K562 (cell line): ENCODE measurements at regions not wholly inside any gene's neighbourhood (a gene's known extent, or its start where the extent isn't known, plus 50 kb on each side); places are given as distances from the start of the nearest gene placed in this dataset.

ENCODE experiments used
- ATAC-seq: fragments of 200-7000 bp; cut with Tn5 transposase; 3 replicates; pipeline ENCODE4 v1.9.1; 2020; ENCODE audit warnings: moderate library complexity
- BruUV-seq: library from RNA; stranded (reverse); fragments of 400-500 nt; replicated peaks from 2 replicates; lab custom pipeline; 2021; lab: Mats Ljungman, UMichigan
- CTCF ChIA-PET: fragments of 300-600 bp; formaldehyde crosslinking; extraction: SDS; loops from one replicate; lab custom pipeline; 2021; ENCODE audit warnings: low intra/inter-chr PET ratio; lab: Yijun Ruan, JAX
- POLR2A ChIA-PET: fragments of 300-600, 350-650 bp; sonication (Branson Sonifier 250); formaldehyde crosslinking; extraction: SDS; loops from one replicate; lab custom pipeline; 2021; ENCODE audit warnings: antibody characterized with exemption, inconsistent platforms; lab: Yijun Ruan, JAX
- DNase-seq, 4 experiments: peaks; one replicate each; pipeline versions ENCODE4 v3.0.0 to v3.0.0-alpha.2; 2011 to 2018; ENCODE audit warnings: low spot score in 3 of 4, mixed read lengths in 3 of 4; ENCODE audit errors: extremely low read depth in 1 of 4
- FAIRE-seq: peaks from 2 replicates; lab custom pipeline; 2011; peaks lifted over from hg19 to GRCh38; lab: Jason Lieb, UNC
- H2AFZ ChIP-seq: 2 replicates; pipeline ENCODE4 v1.6.0; 2011; ENCODE audit warnings: low read depth, low read length, control low read depth, inconsistent platforms
- H3K27ac ChIP-seq: fragments of 200-600 bp; 3 replicates; pipeline ENCODE4 v1.8.0; 2011; ENCODE audit warnings: low read depth, mild to moderate bottlenecking, control low read depth, inconsistent platforms, low read length, moderate library complexity, mixed read lengths; ENCODE audit errors: extremely low read depth
- H3K27me3 ChIP-seq, 2 experiments: fragments of 300-600 bp in 1 of 2; 2 replicates in 1 of 2; 3 replicates in 1 of 2; pipeline versions ENCODE4 v1.6.0 to v1.8.0; 2011; ENCODE audit warnings: inconsistent platforms in 2 of 2, low read length in 2 of 2, mild to moderate bottlenecking in 1 of 2, mixed read lengths in 1 of 2, moderate library complexity in 1 of 2; ENCODE audit not compliant: control insufficient read depth in 2 of 2, insufficient read depth in 2 of 2
- H3K36me3 ChIP-seq: fragments of 300-600 bp; 3 replicates; pipeline ENCODE4 v1.8.0; 2011; ENCODE audit warnings: mild to moderate bottlenecking, low read length, inconsistent platforms; ENCODE audit not compliant: control insufficient read depth, insufficient read depth
- H3K4me1 ChIP-seq, 2 experiments: fragments of 200-600 bp in 1 of 2; replicated peaks in 1 of 2; 2 replicates in 1 of 2; 3 replicates in 1 of 2; pipeline versions ENCODE4 v1.5.1 to v1.8.0; 2011; ENCODE audit warnings: inconsistent platforms in 2 of 2, low read length in 2 of 2, mild to moderate bottlenecking in 1 of 2, mixed read lengths in 1 of 2, moderate library complexity in 1 of 2; ENCODE audit not compliant: control insufficient read depth in 2 of 2, insufficient read depth in 2 of 2
- H3K4me2 ChIP-seq: 2 replicates; pipeline ENCODE4 v1.6.1; 2011; ENCODE audit warnings: low read length, control low read depth, inconsistent platforms, mixed read lengths; ENCODE audit not compliant: insufficient read depth
- H3K4me3 ChIP-seq: fragments of 200-600 bp; sonication (generic), shearing (Covaris generic); 2 replicates; pipeline ENCODE4 v1.5.1; 2016; ENCODE audit warnings: control low read depth, inconsistent platforms
- H3K79me2 ChIP-seq: fragments of 200-600 bp; 3 replicates; pipeline ENCODE4 v1.8.0; 2011; ENCODE audit warnings: low read length, inconsistent platforms; ENCODE audit not compliant: control insufficient read depth, insufficient read depth
- H3K9ac ChIP-seq, 2 experiments: 2 replicates each; pipeline versions ENCODE4 v1.6.0 to v1.6.1; 2011; ENCODE audit warnings: low read depth in 2 of 2, low read length in 2 of 2, control low read depth in 1 of 2, inconsistent platforms in 1 of 2, mild to moderate bottlenecking in 1 of 2, mixed read lengths in 1 of 2; ENCODE audit not compliant: insufficient read depth in 1 of 2
- H3K9me1 ChIP-seq: one replicate; pipeline ENCODE4 v1.6.0; 2011; ENCODE audit warnings: inconsistent platforms, mild to moderate bottlenecking, low read length, moderate library complexity; ENCODE audit not compliant: control insufficient read depth, insufficient read depth
- H3K9me3 ChIP-seq: replicated peaks from 2 replicates; pipeline ENCODE4 v1.5.1; 2011; ENCODE audit warnings: low read depth, low read length, inconsistent platforms; ENCODE audit not compliant: control insufficient read depth, insufficient read depth
- H4K20me1 ChIP-seq: replicated peaks from 2 replicates; pipeline ENCODE4 v1.6.1; 2011; ENCODE audit warnings: low read length, inconsistent platforms, mixed read lengths; ENCODE audit not compliant: control insufficient read depth, insufficient read depth
- BHLHE40 ChIP-seq: IDR thresholded peaks from 2 replicates; pipeline ENCODE4 v1.6.1; 2011; ENCODE audit warnings: low read length, improper control_type of control experiment
- CBFA2T3 ChIP-seq: fragments of 450-650 bp; IDR thresholded peaks from 2 replicates; pipeline ENCODE4 v1.6.1; 2017
- ESRRB ChIP-seq: fragments of 250-450 bp; sonication (Bioruptor Pico); IDR thresholded peaks from 2 replicates; pipeline ENCODE4 v1.5.0; 2020; ENCODE audit warnings: mild to moderate bottlenecking, moderate library complexity, borderline replicate concordance
- KHSRP ChIP-seq: fragments of 450-650 bp; IDR thresholded peaks from 2 replicates; pipeline ENCODE4 v1.6.1; 2017
- MAX ChIP-seq: sonication (generic); formaldehyde crosslinking; IDR thresholded peaks from 2 replicates; pipeline ENCODE4 v1.9.0; 2022; ENCODE audit warnings: mild to moderate bottlenecking, missing genetic modification reagents
- MBD2 ChIP-seq: sonication (generic); IDR thresholded peaks from 2 replicates; pipeline ENCODE4 v1.6.1; 2016; ENCODE audit warnings: low read depth, borderline replicate concordance
- NCOA6 ChIP-seq: fragments of 450-650 bp; IDR thresholded peaks from 2 replicates; pipeline ENCODE4 v1.6.1; 2017; ENCODE audit warnings: mild to moderate bottlenecking
- PPARD ChIP-seq: fragments of 250-450 bp; sonication (Bioruptor Pico); IDR thresholded peaks from 2 replicates; pipeline ENCODE4 v1.8.0; 2022; ENCODE audit warnings: inconsistent platforms, mild to moderate bottlenecking, moderate library complexity
- PURB ChIP-seq: sonication (generic); formaldehyde crosslinking; IDR thresholded peaks from 2 replicates; pipeline ENCODE4 v1.9.0; 2021; ENCODE audit warnings: low read depth, mild to moderate bottlenecking, missing genetic modification reagents
- TAF1 ChIP-seq: IDR thresholded peaks from 2 replicates; pipeline ENCODE4 v1.6.1; 2011; ENCODE audit warnings: mild to moderate bottlenecking, low read length, moderate library complexity; ENCODE audit not compliant: insufficient read depth, control insufficient read depth, severe bottlenecking; ENCODE audit errors: extremely low read depth
- TBL1XR1 ChIP-seq, 2 experiments: IDR thresholded peaks; 2 replicates each; pipeline ENCODE4 v1.6.1; 2012; ENCODE audit warnings: improper control_type of control experiment in 2 of 2, low read length in 2 of 2, mild to moderate bottlenecking in 1 of 2
- THAP12 ChIP-seq: fragments of 250-450 bp; sonication (Bioruptor Pico); IDR thresholded peaks from 2 replicates; pipeline ENCODE4 v1.9.0; 2021; ENCODE audit warnings: mild to moderate bottlenecking, inconsistent platforms
- ZBTB7A ChIP-seq: IDR thresholded peaks from 2 replicates; pipeline ENCODE4 v1.6.1; 2011; ENCODE audit warnings: low read depth, mild to moderate bottlenecking, low read length, moderate library complexity, borderline replicate concordance; ENCODE audit not compliant: control insufficient read depth
- ZNF436 ChIP-seq: fragments of 250-450, 450-650 bp; sonication (Bioruptor Pico); formaldehyde crosslinking; IDR thresholded peaks from 2 replicates; pipeline ENCODE4 v1.7.0; 2020; ENCODE audit warnings: mild to moderate bottlenecking
- ZNF444 ChIP-seq: fragments of 250-450 bp; sonication (Bioruptor Pico); IDR thresholded peaks from 2 replicates; pipeline ENCODE4 v1.4.0; 2020; ENCODE audit warnings: mild to moderate bottlenecking, moderate library complexity
- ZNF830 ChIP-seq: fragments of 250-450 bp; sonication (Bioruptor Pico); IDR thresholded peaks from 2 replicates; pipeline ENCODE4 v1.5.0; 2021; ENCODE audit warnings: mild to moderate bottlenecking
- in situ Hi-C: fragments of 300-500 bp; cut with MboI; formaldehyde crosslinking; loops from 4 replicates; pipeline ENCODE4 v1.15.0; 2018; ENCODE audit warnings: inconsistent platforms, mixed read lengths
- intact Hi-C: fragments of 100-400 bp; cut with micrococcal nuclease; formaldehyde crosslinking; loops from 2 replicates; pipeline ENCODE4 v1.14.2; 2022

- intact Hi-C loops (no loop called here), in situ Hi-C loops (no loop called here)
- H3K36me3 ChIP-seq = no peaks in the 10 kb centered on the region
- H3K9me1 ChIP-seq = no peaks in the 10 kb centered on the region
- H3K79me2 ChIP-seq = no peaks in the 10 kb centered on the region
- H3K4me2 ChIP-seq = no peak overlapping the region
- ChIA-PET CTCF (no interaction called here), POLR2A (no interaction called here)
- H4K20me1 ChIP-seq = no peaks in the 10 kb centered on the region
- FAIRE-seq (no peak), ATAC-seq (no peak), DNase-seq (no peak)
- no peaks in the 10 kb centered on the region for H3K4me1 ChIP-seq
- H2AFZ ChIP-seq = no peak overlapping the region
- H3K27me3 ChIP-seq = no peaks in the 10 kb centered on the region
- no peak for TF ChIP-seq MAX (CRISPR knock-in tag)
- TF ChIP-seq PPARD (CRISPR knock-in tag) = no peak
- TF ChIP-seq CBFA2T3 = no peak
- TF ChIP-seq NCOA6 = no peak
- TF ChIP-seq BHLHE40 = no peak
- TF ChIP-seq ZBTB7A = no peak
- no peak for TF ChIP-seq ZNF436 (CRISPR knock-in tag)
- TF ChIP-seq PURB = no peak
- TF ChIP-seq THAP12 (CRISPR knock-in tag) = no peak
- TF ChIP-seq ZNF830 (CRISPR knock-in tag) = no peak
- TF ChIP-seq ESRRB (CRISPR knock-in tag) = no peak
- no peak for TF ChIP-seq MBD2
- no peak for TF ChIP-seq KHSRP
- TF ChIP-seq TBL1XR1 (IDR thresholded peaks at IDR 0.05; ENCODE audit: low read length in 2 of 2) = no peak
- TF ChIP-seq TAF1 = no peak
- TF ChIP-seq ZNF444 = no peak
- H3K4me3 ChIP-seq = no peak overlapping the region
- no TSS peak for BruUV-seq
- no peak overlapping the region for H3K27ac ChIP-seq
- no peak overlapping the region for H3K9ac ChIP-seq
- no peaks in the 10 kb centered on the region for H3K9me3 ChIP-seq
These were observed 61.2 kb downstream of the ATXN7L3B start for GRCh38 chr12:74598819-74599218.
